ENCODE measurements at regions not wholly inside any gene's neighbourhood (a gene's known extent, or its start where the extent isn't known, plus 50 kb on each side); places are given as distances from the start of the nearest gene placed in this dataset.
"Not testable (repeated sequence)": the region's sequence is repeated elsewhere in the genome, so short reads cannot be mapped to it uniquely, and the experiment has no call there.

DNA sequence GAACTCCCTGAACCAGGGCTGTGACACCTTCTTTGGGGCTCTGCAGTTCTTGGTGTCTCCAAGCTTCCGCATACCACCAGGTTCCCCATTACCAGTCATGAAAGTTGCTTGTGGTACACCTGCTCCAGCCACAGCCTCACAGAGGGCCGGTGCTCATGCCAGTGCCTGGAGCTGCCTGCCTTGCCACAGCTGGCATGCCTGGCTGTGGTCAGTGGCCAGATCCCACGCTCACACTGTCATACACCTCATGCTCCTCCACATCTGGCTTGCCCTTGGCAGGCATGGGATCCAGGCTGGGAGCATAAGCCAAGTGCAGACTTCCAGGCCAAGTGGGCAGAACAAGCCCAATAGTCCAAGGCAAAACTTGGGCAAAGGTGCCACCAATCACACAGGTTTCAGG is 1054.9 kb downstream of the SLITRK5 start:
- intact Hi-C loops (cut with DNase I), result no loop called here
- H3K36me3 ChIP-seq, result no peaks in the 10 kb centered on the region
- H3K4me1 ChIP-seq, result no peaks in the 10 kb centered on the region
- H3K27me3 ChIP-seq, result no peaks in the 10 kb centered on the region
- no peak for DNase-seq
- H3K27ac ChIP-seq, result no peak overlapping the region
- H3K9me3 ChIP-seq, result no peaks in the 10 kb centered on the region
- WGBS, 2 donors, result 50 to 76% methylated on average over 1 to 3 of the region's 3 CpGs
- TF ChIP-seq, protein P1, sequence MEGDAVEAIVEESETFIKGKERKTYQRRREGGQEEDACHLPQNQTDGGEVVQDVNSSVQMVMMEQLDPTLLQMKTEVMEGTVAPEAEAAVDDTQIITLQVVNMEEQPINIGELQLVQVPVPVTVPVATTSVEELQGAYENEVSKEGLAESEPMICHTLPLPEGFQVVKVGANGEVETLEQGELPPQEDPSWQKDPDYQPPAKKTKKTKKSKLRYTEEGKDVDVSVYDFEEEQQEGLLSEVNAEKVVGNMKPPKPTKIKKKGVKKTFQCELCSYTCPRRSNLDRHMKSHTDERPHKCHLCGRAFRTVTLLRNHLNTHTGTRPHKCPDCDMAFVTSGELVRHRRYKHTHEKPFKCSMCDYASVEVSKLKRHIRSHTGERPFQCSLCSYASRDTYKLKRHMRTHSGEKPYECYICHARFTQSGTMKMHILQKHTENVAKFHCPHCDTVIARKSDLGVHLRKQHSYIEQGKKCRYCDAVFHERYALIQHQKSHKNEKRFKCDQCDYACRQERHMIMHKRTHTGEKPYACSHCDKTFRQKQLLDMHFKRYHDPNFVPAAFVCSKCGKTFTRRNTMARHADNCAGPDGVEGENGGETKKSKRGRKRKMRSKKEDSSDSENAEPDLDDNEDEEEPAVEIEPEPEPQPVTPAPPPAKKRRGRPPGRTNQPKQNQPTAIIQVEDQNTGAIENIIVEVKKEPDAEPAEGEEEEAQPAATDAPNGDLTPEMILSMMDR (IDR thresholded peaks at IDR 0.05), result no peak
- TF ChIP-seq POLR2A (IDR thresholded peaks at IDR 0.05), result no peak
- no peak overlapping the region for H3K4me3 ChIP-seq

DNA sequence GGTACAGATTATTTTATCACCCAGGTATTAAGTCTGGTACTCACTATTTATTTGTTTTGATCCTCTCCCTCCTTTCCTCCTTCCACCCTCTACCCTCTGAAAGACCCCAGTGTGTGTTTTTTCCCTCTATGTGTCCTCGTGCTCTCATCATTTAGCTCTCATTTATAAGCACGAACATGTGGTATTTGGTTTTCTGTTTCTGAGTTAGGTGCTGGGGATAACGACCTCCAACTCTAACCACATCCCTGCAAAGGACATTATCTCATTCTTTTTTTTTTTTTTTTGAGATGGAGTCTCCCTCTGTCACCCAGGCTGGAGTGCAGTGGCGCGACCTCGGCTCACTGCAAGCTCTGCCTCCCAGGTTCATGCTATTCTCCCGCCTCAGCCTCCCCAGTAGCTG is 1056.1 kb downstream of the SLITRK5 start:
- H3K4me3 ChIP-seq; DNase-seq; H3K27me3 ChIP-seq; H3K4me1 ChIP-seq; H3K27ac ChIP-seq; H3K9me3 ChIP-seq; H3K36me3 ChIP-seq; intact Hi-C loops (cut with DNase I): not testable (repeated sequence)
- WGBS, 2 donors, result 69 to 73% methylated on average over 4 to 7 of the region's 7 CpGs

DNA sequence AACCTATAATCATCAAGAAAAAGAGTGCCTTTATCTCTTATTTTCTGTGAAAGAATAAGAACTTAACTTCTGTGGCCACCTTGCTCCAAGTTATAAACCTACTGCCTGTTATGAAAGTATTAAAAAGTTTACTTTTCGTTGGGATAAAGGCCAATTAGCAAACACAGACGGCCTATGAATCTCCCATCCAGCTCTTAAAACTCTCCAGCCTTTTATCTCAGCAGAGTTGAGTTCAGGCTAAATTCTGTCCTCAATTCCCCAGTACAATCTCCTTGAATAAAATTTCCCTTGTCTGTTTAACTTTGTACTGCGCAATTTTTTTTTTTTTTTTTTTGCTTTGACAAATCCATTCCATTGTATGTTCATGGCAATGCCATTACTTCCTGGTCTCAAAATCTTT is 1058.4 kb downstream of the SLITRK5 start:
- Histone ChIP-seq H3K27ac (no peak overlapping the region), H3K4me3 (no peak overlapping the region), H3K27me3 (no peaks in the 10 kb centered on the region), H3K9me3 (no peaks in the 10 kb centered on the region), H3K36me3 (no peaks in the 10 kb centered on the region), H3K4me1 (no peaks in the 10 kb centered on the region)
- TF ChIP-seq, protein P1 (IDR thresholded peaks at IDR 0.05), result no peak
- TF ChIP-seq POLR2A (IDR thresholded peaks at IDR 0.05), result no peak
- intact Hi-C loops (cut with DNase I), result no loop called here
- 71 to 72% methylated on average over 3 of the region's 3 CpGs for WGBS, 2 donors
- DNase-seq, result no peak

DNA sequence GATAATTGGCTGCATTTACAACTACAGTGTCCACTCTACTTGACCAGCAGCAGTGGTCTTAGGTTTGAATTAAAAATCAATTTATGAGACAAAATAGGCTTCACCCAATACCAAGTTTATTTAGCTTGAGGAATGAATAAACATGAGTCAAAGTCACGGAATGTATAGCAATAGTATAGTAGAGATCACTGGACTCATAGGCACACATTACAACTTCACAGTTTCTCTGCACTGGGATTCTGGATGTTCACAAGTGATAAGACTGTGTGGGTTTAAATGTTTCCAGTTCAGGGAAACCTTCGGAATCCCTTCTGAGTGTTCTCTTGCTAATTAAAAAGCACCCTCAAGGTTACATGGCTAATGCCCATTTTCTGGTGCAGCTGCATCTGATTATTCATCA is 1064.9 kb downstream of the SLITRK5 start:
- H3K9me3 ChIP-seq, result no peaks in the 10 kb centered on the region
- no peaks in the 10 kb centered on the region for H3K36me3 ChIP-seq
- TF ChIP-seq POLR2A (IDR thresholded peaks at IDR 0.05), result no peak
- TF ChIP-seq, protein P1 (IDR thresholded peaks at IDR 0.05), result no peak
- WGBS, 2 donors, result 42 to 53% methylated on average over 2 of the region's 2 CpGs
- no peak overlapping the region for H3K27ac ChIP-seq
- intact Hi-C loops (cut with DNase I), result no loop called here
- no peaks in the 10 kb centered on the region for H3K4me1 ChIP-seq
- no peak for DNase-seq
- no peak overlapping the region for H3K4me3 ChIP-seq
- no peaks in the 10 kb centered on the region for H3K27me3 ChIP-seq

DNA sequence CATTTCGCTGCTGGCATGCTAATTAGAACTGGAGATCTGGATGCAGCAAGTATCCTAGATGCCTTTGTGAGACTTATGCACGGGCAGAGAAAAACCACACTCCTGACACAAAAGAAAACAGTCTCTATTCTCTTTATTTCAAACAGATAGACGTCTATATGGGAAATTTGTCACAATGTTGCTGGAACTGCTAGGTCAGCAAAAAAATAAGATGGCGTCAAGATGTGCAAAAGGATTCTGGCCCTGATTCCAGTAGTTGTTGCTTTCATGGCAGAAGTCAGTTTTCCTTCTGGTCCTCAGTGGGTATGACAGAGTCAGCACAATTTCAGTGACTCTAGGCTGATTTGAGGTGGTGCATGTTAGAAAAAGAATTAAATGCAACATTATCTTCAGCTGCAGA is 1068.0 kb downstream of the SLITRK5 start:
- Histone ChIP-seq H3K27ac (no peak overlapping the region), H3K4me1 (no peaks in the 10 kb centered on the region), H3K4me3 (no peak overlapping the region), H3K9me3 (no peaks in the 10 kb centered on the region), H3K36me3 (no peaks in the 10 kb centered on the region), H3K27me3 (no peaks in the 10 kb centered on the region)
- DNase-seq, result no peak
- TF ChIP-seq, protein P1 (IDR thresholded peaks at IDR 0.05), result no peak
- no peak for TF ChIP-seq POLR2A (IDR thresholded peaks at IDR 0.05)
- intact Hi-C loops (cut with DNase I), result no loop called here
- WGBS, 2 donors, result 88 to 95% methylated on average over 4 of the region's 4 CpGs

DNA sequence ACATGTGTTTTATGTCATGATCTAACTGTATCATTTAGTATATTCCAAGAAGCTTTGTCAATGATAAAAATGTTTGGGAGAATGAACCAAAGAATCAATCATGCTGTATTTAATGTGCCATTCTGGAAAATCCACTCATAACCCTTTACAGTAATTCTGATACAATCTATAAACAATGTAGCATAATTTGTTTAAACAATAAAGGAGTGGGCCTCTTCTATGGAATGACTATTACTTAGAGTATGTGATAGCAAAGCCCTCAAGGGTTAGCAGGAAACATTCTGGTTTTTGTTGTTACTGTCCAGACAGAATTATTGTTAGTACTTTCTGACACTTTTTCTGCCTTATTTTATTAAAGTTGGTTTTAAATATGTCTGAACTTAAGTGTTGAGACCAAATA is 1073.1 kb downstream of the SLITRK5 start:
- no peak overlapping the region for H3K4me3 ChIP-seq

More for the DNA sequence above, 1073.1 kb downstream of the SLITRK5 start:
- Histone ChIP-seq H3K4me1 (no peaks in the 10 kb centered on the region), H3K9me3 (no peaks in the 10 kb centered on the region), H3K27ac (no peak overlapping the region), H3K36me3 (no peaks in the 10 kb centered on the region), H3K27me3 (no peaks in the 10 kb centered on the region)
- intact Hi-C loops (cut with DNase I), result no loop called here
- no peak for TF ChIP-seq POLR2A (IDR thresholded peaks at IDR 0.05)
- TF ChIP-seq, protein P1 (IDR thresholded peaks at IDR 0.05), result no peak
- no peak for DNase-seq

All from esophagus squamous epithelium (tissue), 5 donors.